ENCODE measurements at regions not wholly inside any gene's neighbourhood (a gene's known extent, or its start where the extent isn't known, plus 50 kb on each side); places are given as distances from the start of the nearest gene placed in this dataset.

GRCh38 chrX:17206584-17206983 is 168.4 kb upstream of the NHS start:
- Histone ChIP-seq H3K36me3 (no peaks in the 10 kb centered on the region), H3K4me3 (no peak overlapping the region), H3K27me3 (replicated peaks in 1 of 7) (peaks cover 0 to 3% (median 0%) of the 10 kb centered on the region in 7 donors), H3K27ac (no peak overlapping the region), H3K9me3 (peaks cover 0 to 16% (median 0%) of the 10 kb centered on the region in 8 donors), H3K4me1 (no peaks in the 10 kb centered on the region)
- intact Hi-C loops (cut with DNase I; ENCODE audit: low total_unique reads): no loop called here
- TF ChIP-seq, protein P1, sequence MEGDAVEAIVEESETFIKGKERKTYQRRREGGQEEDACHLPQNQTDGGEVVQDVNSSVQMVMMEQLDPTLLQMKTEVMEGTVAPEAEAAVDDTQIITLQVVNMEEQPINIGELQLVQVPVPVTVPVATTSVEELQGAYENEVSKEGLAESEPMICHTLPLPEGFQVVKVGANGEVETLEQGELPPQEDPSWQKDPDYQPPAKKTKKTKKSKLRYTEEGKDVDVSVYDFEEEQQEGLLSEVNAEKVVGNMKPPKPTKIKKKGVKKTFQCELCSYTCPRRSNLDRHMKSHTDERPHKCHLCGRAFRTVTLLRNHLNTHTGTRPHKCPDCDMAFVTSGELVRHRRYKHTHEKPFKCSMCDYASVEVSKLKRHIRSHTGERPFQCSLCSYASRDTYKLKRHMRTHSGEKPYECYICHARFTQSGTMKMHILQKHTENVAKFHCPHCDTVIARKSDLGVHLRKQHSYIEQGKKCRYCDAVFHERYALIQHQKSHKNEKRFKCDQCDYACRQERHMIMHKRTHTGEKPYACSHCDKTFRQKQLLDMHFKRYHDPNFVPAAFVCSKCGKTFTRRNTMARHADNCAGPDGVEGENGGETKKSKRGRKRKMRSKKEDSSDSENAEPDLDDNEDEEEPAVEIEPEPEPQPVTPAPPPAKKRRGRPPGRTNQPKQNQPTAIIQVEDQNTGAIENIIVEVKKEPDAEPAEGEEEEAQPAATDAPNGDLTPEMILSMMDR (IDR thresholded peaks at IDR 0.05 in 8 of 11, conservative IDR thresholded peaks at IDR 0.05 in 3 of 11): no peak
- TF ChIP-seq POLR2AphosphoS5 (IDR thresholded peaks at IDR 0.05) (no peak), POLR2A (IDR thresholded peaks at IDR 0.05) (no peak)
- WGBS, 5 donors: 29 to 62% (median 48%) methylated on average over 1 of the region's 1 CpG
- no peak for DNase-seq

DNA sequence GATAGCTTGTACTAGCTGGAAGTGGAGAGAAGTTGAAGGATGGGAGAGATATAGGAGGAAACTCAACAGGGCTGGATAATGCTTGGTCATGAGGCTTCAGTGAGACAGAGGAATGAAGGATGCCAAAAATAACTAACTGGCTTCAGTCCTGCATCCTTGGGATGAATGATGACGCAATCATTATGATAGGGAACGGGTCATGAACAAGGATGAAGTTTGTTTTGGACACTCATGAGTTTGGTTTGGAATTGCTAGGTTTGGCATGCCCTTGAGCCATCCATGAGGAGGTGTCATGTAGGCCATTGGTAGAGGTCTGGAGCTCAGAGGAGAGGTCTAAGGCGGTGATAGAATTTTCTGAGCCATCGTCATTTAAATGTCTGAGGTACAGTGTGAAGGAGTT is 160.0 kb upstream of the NHS start:
- 72 to 92% (median 86%) methylated on average over 4 of the region's 4 CpGs for WGBS, 5 donors
- TF ChIP-seq POLR2AphosphoS5 (IDR thresholded peaks at IDR 0.05) (no peak), POLR2A (IDR thresholded peaks at IDR 0.05) (no peak)
- TF ChIP-seq, protein P1 (IDR thresholded peaks at IDR 0.05 in 8 of 11, conservative IDR thresholded peaks at IDR 0.05 in 3 of 11): no peak
- H3K4me1 ChIP-seq: no peaks in the 10 kb centered on the region

DNA sequence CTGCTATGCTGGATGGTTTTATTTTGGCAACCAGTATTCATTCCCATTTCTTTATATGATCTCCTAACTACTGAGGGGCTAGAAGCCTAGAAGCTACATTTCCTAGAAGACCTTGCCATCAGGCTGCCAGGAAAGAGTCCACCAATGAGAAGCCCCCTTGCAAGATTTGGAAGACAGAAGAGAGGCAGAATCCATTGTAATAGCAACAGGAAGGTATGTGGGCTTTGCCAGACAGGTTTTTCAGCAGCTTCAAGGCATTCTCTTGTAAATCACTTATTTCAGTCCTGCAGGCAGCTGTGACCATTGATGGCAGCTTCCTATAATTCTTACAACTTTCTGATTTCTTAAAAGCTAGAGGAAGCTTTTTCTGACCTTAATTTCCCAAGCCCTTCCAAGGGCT is 148.3 kb upstream of the NHS start:
- Histone ChIP-seq H3K9me3 (no peaks in the 10 kb centered on the region), H3K36me3 (no peaks in the 10 kb centered on the region), H3K4me3 (no peak overlapping the region), H3K27me3 (replicated peaks in 1 of 7) (no peaks in the 10 kb centered on the region), H3K27ac (no peak overlapping the region), H3K4me1 (no peaks in the 10 kb centered on the region)
- DNase-seq: no peak
- TF ChIP-seq POLR2A (IDR thresholded peaks at IDR 0.05) (no peak), POLR2AphosphoS5 (IDR thresholded peaks at IDR 0.05) (no peak)
- TF ChIP-seq, protein P1 (IDR thresholded peaks at IDR 0.05 in 8 of 11, conservative IDR thresholded peaks at IDR 0.05 in 3 of 11): no peak
- intact Hi-C loops (cut with DNase I; ENCODE audit: low total_unique reads): no loop called here

More for the DNA sequence above, 160.0 kb upstream of the NHS start:
- no peak for DNase-seq
- Histone ChIP-seq H3K4me3 (no peak overlapping the region), H3K36me3 (no peaks in the 10 kb centered on the region), H3K27me3 (replicated peaks in 1 of 7) (no peaks in the 10 kb centered on the region), H3K27ac (no peak overlapping the region), H3K9me3 (peaks cover 0 to 17% (median 0%) of the 10 kb centered on the region in 8 donors)
- intact Hi-C loops (cut with DNase I; ENCODE audit: low total_unique reads): no loop called here

GRCh38 chrX:17237146-17237545 is 137.9 kb upstream of the NHS start:
- no peak for TF ChIP-seq POLR2A (IDR thresholded peaks at IDR 0.05)
- TF ChIP-seq, protein P1 (IDR thresholded peaks at IDR 0.05 in 8 of 11, conservative IDR thresholded peaks at IDR 0.05 in 3 of 11): no peak
- no peak for TF ChIP-seq POLR2AphosphoS5 (IDR thresholded peaks at IDR 0.05)
- no peak overlapping the region for H3K4me3 ChIP-seq
- no peaks in the 10 kb centered on the region for H3K36me3 ChIP-seq
- H3K27me3 ChIP-seq (replicated peaks in 1 of 7): no peaks in the 10 kb centered on the region
- no peaks in the 10 kb centered on the region for H3K9me3 ChIP-seq
- intact Hi-C loops (cut with DNase I; ENCODE audit: low total_unique reads): no loop called here
- H3K4me1 ChIP-seq: no peaks in the 10 kb centered on the region
- 82 to 91% (median 85%) methylated on average over 5 of the region's 5 CpGs for WGBS, 5 donors
- H3K27ac ChIP-seq: no peak overlapping the region
- DNase-seq: no peak

Measured in spleen (tissue), 11 donors.